HS-5 (cell line): ENCODE measurements at regions not wholly inside any gene's neighbourhood (a gene's known extent, or its start where the extent isn't known, plus 50 kb on each side); places are given as distances from the start of the nearest gene placed in this dataset.

Source experiments
- DNase-seq: peaks from one replicate; pipeline ENCODE4 v3.0.0-alpha.2; 2012; ENCODE audit warnings: low read depth

DNA sequence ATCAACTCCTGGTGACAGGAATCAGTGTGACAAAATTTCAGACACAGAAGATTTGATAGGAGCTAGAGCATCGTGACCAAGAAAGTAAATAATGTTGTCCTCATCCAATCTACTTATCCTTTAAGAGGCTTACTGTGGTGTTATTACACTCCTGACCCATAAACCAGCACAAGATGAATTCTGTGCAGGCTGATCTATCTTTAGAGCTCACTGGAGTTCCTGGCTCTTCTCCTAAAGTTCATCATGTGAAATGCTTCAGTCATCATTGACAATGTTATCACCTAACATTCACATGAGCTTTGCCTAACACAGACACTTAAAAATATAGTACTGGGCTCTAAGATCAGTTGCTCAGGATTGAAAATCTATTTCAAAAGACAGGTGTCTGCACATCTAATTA lies 271.0 kb upstream of the HSF2 start:
- DNase-seq = no peak

GRCh38 chr6:122129313-122130025 lies 270.0 kb upstream of the HSF2 start:
- no peak for DNase-seq

DNA sequence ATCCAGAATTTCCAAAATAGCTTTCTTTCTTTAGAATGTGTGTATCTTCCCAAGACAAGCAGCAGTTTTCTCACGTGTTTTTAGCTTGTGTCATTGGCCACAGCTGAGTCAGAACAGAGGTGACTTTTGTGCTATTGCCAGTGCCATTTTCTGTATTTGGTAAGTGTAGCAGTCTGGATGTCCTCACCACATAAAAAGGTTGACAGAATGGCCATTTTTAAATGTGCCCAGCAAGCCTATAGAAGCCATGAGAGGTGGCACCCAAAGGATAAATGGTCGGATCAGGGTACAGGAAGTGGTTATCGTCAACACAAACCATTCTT lies 269.5 kb upstream of the HSF2 start:
- DNase-seq = no peak

GRCh38 chr6:122130518-122130917 lies 268.9 kb upstream of the HSF2 start:
- no peak for DNase-seq

GRCh38 chr6:122136386-122136785 lies 263.1 kb upstream of the HSF2 start:
- DNase-seq = no peak

DNA sequence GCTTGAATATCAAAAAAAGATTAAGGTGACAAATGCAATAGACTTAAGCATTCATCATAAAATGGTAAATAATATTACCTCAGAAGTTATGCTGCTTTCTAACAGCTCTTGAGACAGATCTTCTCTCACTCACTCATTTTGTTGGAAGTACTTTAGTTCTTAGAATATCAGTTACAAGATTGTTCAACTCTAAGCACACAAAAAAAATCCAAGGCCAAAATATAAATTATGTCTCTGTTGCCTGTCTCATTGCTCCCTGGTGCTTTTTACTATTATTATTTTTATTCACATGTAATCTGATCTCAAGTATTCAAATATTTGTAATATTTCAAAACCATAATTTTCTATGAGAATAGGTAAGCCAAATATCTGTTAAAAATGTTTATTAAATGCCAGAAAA lies 259.4 kb upstream of the HSF2 start:
- DNase-seq = no peak

DNA sequence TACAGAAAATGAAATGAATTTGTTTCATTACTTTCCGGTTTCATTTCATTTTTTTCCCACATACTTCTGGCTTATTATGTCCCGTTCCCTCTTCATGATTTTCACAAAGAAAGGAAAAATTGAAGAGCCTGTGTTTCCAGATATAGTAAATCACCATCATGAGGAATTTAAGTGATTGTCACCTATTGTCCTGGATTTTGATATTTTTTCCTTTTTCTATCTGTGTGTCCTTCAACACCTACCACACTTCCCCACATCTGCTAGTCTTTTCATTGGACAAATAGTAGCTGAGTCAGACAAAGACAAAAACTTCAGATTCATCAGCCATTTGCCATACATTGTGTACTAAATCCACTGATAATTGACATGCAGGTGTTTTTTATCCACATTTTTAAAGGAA lies 258.2 kb upstream of the HSF2 start:
- no peak for DNase-seq

DNA sequence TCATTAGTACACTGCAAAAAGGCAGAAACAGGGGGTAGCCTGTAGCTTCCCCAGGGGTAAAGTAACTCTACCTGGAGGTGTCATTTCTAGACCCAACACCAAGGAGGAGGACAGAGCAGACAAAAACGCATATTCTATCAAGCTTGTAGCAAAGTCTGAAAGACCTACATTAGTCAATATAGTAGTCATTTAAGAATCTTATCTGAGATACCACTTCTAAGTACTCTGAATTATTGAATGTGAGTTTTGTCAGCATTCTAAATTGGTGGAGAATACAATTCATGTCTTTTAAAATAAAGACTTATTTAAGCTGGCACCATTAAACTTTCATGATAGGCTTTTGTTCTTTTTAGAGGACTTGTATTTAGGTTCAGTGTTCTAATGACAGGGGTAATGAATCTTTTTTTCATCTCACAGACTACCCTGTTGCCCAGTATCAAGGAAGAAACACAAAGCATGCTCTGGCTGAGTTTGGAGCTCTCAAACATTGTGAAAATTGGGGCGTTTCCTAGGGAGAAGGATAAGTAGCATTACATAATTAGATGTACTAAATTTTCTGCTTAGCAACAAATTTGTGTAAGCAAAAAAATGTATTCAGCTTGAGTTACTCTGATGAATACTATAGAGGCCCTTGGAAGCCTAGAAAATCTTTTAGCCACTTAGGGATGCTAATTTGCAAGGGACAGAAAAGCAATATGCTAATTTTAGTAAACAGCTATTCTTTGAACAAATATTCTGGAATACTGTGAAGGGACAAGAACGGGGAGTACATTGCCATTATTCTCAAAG lies 255.4 kb upstream of the HSF2 start:
- no peak for DNase-seq

- DNase-seq = no peak
Observed at GRCh38 chr6:122145246-122145645, 254.2 kb upstream of the HSF2 start.

DNA sequence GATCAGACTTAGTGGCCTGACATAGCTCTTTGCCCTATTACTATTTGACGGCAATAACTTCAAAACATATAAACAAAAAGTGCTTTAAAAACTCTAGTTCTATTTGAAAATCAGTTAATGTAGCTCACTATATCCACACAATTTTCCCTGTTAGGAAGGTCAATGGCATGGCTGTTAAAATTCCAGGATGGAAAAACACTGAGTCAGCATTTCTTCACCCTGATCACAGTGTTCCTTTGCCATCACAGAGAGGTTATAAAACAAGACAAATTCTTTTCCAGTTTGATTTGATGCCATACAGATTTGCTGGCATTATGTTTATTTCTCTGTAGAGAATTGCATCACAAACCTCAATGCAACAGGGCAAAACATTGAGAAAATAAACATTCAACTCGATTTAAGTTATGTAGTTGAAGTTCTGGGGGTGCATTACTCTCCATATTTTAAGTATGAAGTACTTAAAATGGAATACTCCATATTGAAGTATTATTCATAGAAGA lies 253.7 kb upstream of the HSF2 start:
- DNase-seq = no peak

- DNase-seq = no peak
Observed at GRCh38 chr6:122147291-122147690, 252.2 kb upstream of the HSF2 start.

DNA sequence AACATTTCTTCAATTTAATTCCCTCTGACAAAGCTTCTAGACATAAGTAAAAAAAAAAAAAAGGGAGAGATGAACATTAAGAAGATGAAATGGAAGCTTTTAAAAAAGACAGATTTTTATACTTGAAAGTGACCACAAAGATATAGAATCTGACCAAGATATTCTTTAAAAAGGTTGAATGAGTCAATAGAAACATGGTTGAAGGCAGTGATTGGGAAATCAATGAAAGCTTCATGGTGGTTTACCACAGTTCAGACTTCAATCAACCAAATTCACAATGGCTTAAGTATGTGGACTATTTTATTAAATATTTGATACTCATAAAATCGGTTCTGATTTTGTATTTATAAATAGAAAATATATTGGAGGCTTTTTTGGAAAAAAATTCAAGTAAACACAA lies 248.4 kb upstream of the HSF2 start:
- no peak for DNase-seq

DNA sequence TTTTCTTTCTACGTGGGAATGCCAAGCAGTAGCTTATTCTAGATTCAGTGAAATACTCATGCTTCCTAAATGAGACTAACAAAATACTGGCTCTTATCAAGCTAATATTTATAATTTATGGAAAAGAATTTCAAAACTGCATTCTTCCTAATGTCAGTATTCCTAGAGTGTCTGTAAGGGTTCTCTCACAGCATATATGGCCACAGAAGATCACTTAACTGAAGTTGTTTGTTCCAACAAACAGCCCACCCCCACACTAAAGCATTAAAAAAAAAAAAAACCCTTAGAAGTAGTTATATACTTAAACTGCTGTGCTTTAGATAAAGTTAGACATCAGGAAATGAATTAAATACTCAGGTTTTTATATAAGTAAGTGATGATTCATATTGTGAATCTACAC lies 247.7 kb upstream of the HSF2 start:
- DNase-seq = no peak

DNA sequence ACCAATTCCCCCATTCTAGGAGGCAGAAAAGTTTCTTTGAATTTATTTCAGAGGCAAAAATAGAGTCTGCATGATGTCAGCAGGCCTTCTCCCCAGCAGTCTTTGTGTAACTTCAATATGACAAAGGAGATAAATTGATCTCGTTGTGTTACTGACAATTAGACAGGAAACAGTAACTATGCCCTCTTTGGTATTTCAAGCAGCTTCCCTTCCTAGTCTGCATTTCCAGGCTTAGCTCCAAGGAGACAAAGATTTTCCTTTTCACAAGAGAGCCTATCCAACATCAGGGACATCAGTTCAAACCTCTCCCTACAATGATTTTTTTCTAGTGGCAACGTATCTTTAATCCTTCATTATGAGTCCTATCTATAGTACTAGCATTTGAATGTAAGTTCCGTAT lies 245.9 kb upstream of the HSF2 start:
- DNase-seq = no peak

GRCh38 chr6:122154155-122154554 lies 245.3 kb upstream of the HSF2 start:
- DNase-seq = no peak

DNA sequence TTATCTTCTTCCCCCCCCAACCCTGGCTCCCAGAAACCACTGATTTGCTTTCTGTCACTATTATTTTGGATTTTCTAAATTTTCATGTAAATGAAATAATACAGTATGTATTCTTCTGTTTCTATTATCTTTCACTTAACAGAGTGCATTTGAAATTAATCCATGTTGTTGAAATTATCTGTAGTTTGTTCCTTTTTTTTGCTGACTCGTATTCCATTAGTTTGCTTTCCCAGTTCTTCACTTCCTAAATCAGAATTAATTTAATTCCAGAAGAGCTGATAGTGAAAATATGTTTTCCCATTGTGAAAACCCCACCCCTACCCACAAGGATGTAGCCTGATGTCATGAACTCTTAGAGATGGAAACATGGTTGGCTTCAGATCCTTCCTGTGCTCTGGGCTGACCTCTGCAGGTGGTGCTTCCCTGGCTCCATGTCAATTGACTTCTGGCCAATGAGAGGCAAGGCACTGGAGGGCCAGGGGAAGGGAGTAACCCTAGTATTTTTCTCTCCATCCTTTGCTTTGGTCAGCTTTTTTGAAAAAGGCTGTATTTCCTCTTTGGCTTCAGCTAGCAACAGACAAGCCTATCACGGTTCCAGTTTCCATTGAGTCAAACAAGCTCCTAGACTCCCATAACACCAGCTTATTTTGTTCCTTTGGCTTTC lies 244.4 kb upstream of the HSF2 start:
- no peak for DNase-seq

DNA sequence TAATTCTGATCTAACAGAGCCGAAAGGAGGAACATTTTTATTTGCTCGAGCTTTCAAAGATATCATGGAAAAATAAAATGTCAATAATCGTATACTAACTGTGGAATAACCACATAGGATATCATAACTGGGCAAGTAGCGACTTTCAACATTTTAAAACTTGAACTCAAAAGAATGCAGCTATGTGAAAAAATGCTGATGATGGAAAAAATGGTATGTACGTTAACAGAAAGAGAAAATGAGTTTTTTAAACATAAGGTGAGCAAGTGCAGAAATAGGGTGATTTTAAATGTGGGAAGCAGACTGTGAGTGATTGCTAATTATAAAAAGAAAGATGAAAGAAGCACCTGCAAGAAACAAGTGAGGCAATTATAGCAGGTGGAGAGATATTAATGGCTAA lies 238.3 kb upstream of the HSF2 start:
- no peak for DNase-seq

DNA sequence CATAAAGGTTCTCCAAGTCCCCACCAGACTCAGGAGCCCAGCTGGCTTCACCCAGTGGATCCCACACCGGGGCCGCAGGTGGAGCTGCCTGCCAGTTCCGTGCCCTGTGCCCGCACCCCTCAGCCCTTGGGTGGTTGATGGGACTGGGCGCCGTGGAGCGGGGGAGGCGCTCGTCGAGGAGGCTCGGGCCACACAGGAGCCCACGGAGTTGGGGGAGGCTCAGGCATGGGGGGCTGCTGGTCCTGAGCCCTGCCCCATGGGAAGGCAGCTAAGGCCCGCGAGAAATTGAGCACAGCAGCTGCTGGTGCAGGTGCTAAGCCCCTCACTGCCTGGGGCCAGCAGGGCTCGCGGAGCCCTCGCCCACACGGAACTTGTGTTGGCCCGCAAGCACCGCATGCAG lies 234.4 kb upstream of the HSF2 start:
- no peak for DNase-seq

DNA sequence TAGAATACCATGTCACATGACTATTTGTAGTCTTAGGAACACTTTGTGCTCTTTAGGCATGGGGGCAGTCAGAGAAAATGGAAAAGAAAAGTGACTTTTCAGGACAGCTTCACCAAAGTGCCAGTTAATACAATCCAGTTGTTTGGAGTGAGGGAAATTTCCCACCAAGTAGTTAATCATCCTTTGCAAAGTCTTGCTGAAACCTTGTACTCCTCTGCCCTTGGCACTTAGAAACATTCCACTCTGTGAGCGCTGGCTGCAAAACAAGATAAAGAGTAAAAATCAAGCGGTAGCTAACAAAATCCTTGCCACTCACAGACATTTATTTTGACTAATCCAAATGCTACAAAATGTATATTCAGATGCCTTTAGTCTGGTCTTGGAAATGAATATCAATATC lies 229.2 kb upstream of the HSF2 start:
- DNase-seq = no peak

GRCh38 chr6:122178988-122179387 lies 220.5 kb upstream of the HSF2 start:
- DNase-seq = no peak

DNA sequence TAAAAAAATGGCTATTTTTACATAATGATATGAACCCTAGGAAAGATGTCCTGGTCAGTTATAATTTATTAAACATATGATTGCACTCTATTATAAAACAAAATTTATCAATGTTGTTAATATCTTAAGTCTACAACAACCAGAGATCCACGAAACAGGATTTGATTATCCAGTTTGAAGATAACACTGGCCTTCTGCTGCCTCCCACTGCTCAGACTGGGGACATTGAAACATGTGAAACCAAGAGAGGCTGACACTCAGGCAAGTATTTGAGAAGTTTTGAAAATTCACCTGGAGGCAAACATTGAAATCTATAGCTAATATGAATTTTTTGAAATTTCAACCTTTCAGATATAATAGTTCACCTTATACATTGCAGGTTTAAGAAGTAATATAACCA lies 219.3 kb upstream of the HSF2 start:
- DNase-seq = no peak

DNA sequence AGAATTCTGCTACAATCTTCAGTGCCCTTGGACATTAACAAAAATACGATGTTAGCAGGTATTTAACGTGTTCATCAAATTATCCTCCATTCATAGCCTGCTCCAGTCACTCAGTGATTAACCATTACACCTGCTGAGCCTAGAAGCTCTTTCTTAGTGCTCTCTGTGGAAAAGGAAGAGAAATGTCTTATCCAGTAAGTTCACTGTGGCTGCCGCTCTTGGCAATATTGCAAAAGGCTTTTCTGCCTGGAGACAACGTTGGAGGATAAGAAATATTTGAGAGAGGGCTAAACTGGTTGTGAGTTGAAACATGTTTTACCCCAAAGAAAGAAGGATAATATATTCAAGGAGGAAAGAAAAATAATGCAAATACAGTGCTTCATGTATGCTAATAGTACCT lies 217.4 kb upstream of the HSF2 start:
- DNase-seq = no peak

DNA sequence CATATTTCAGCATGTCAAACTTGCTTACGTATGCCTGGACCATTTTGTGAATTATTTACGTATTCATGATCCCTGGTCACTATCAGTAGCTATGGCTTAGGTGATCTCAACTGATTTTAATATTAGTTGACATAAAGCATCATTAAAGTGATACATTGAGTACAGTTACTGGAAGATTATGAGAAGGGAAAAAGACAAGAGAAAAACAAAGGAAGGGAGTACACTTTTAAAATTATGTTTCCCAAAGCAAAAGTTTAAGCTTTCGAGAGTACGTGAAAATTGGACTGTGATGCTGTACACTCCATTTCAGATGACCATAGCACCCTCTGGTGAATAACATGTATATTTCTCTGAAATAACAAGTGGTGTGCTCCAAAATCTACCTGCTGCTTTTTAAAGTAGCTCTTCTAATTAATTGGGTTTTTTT lies 215.0 kb upstream of the HSF2 start:
- peak; percentile 11 for DNase-seq
